ENCODE measurements at regions not wholly inside any gene's neighbourhood (a gene's known extent, or its start where the extent isn't known, plus 50 kb on each side); places are given as distances from the start of the nearest gene placed in this dataset.

GRCh38 chr20:57772349-57772964, 62.6 kb upstream of the PMEPA1 start:
- no peaks in the 10 kb centered on the region for H3K79me2 ChIP-seq (ENCODE audit: control insufficient read depth, insufficient read depth, low read length)
- peak overlapping the region; percentile 19 for H3K4me2 ChIP-seq (ENCODE audit: insufficient read depth, low read length)
- H4K20me1 ChIP-seq (replicated peaks; ENCODE audit: control insufficient read depth, extremely low read depth, insufficient read depth, low read length), result no peaks in the 10 kb centered on the region
- dilution Hi-C loops (cut with MboI; ENCODE audit: extremely low pct_ligation_motif_present, low sequenced_read_pairs) (no loop called here), intact Hi-C loops (cut with micrococcal nuclease) (no loop called here)
- no peak overlapping the region for H3K4me3 ChIP-seq (replicated peaks in 1 of 3; ENCODE audit: insufficient read depth in 1 of 3, low read depth in 1 of 3, low read length in 3 of 3)
- no peaks in the 10 kb centered on the region for H3K27me3 ChIP-seq (ENCODE audit: control insufficient read depth in 2 of 2, insufficient read depth in 2 of 2, low read length in 2 of 2)
- H3K4me1 ChIP-seq (ENCODE audit: control insufficient read depth, extremely low read depth, insufficient read depth, low read length), result peaks cover 41% of the 10 kb centered on the region
- H3K9ac ChIP-seq (replicated peaks; ENCODE audit: extremely low read depth, insufficient read depth, low read length), result no peak overlapping the region
- H3K36me3 ChIP-seq (ENCODE audit: control insufficient read depth in 2 of 2, extremely low read depth in 1 of 2, insufficient read depth in 2 of 2, low read length in 2 of 2), result no peaks in the 10 kb centered on the region
- FAIRE-seq, result peak; percentile 90
- no TSS peak for BruUV-seq (replicated peaks)
- ChIA-PET CTCF (interaction anchor here (0.9 kb wide), 1 partner anchor 79 kb away, joined by 3 read pairs; no protein-coding TSS in a partner anchor), POLR2A (interaction anchor here (1.5 kb wide), 1 partner anchor 62 kb away, joined by 4 read pairs; the partner anchor contains the start of gene PMEPA1)
- TF ChIP-seq JUN (IDR thresholded peaks at IDR 0.05; ENCODE audit: borderline replicate concordance, insufficient read depth, insufficient read length, low read depth) (no peak), MAX (IDR thresholded peaks at IDR 0.05; ENCODE audit: insufficient read depth, insufficient read length) (no peak), EZH2 (IDR thresholded peaks at IDR 0.05; ENCODE audit: borderline replicate concordance, low read depth, low read length, severe bottlenecking) (no peak), POLR2A (IDR thresholded peaks at IDR 0.05; ENCODE audit: low read depth, low read length) (no peak), POLR2AphosphoS5 (IDR thresholded peaks at IDR 0.05; ENCODE audit: insufficient read depth, low read depth, low read length) (peak; percentile 36), CTCF (IDR thresholded peaks at IDR 0.05; ENCODE audit: extremely low read depth in 1 of 2, insufficient read depth in 1 of 2, low read depth in 1 of 2, low read length in 2 of 2) (no peak), GATA2 (IDR thresholded peaks at IDR 0.05; ENCODE audit: insufficient read depth, insufficient read length, low read depth, low read length) (peak; percentile 35), FOS (IDR thresholded peaks at IDR 0.05; ENCODE audit: borderline replicate concordance, insufficient read depth, low read length) (peak; percentile 88), MYC (IDR thresholded peaks at IDR 0.05; ENCODE audit: low read depth, low read length) (no peak)
- peak overlapping the region; percentile 47 for H3K27ac ChIP-seq (ENCODE audit: insufficient read depth, low read depth, low read length)
- peak overlapping the region; percentile 4 for H2AFZ ChIP-seq (ENCODE audit: low read depth, low read length)
- no peaks in the 10 kb centered on the region for H3K9me1 ChIP-seq (replicated peaks; ENCODE audit: control insufficient read depth, extremely low read depth, insufficient read depth, low read length)
- H3K9me3 ChIP-seq (replicated peaks; ENCODE audit: control insufficient read depth, insufficient read depth, low read length), result no peaks in the 10 kb centered on the region
- peak; percentile 60 for DNase-seq (ENCODE audit: low read depth, low spot score)
